ENCODE measurements at regions not wholly inside any gene's neighbourhood (a gene's known extent, or its start where the extent isn't known, plus 50 kb on each side); places are given as distances from the start of the nearest gene placed in this dataset.

DNA sequence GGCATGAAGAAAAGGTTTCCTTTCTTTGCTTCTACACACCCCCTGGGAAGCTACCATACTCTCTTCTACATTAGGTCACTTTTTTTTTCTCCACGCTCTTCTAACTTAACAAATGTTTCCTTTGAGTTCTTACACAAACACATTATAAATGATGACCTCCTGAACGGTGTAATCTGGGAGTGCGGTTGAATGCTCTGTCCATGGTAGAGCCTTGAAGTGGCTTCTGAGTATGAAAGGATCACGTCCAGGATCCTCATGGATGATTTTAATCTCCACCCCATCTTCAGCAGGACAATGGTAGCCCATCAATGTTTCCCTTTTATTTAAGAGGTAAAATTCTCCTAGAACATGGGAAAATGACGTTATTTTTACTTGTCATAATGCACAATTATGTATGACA is 587.3 kb downstream of the SEMA5A start:
- CTCF ChIA-PET (ENCODE audit: low intra/inter-chr PET ratio, low total read pairs) = no interaction called here
- Histone ChIP-seq H3K4me3 (replicated peaks in 1 of 3; ENCODE audit: insufficient read depth in 1 of 3, low read depth in 2 of 3, low read length in 3 of 3) (no peak overlapping the region), H3K36me3 (replicated peaks in 1 of 2; ENCODE audit: control insufficient read depth in 1 of 2, insufficient read depth in 2 of 2, low read length in 2 of 2) (no peaks in the 10 kb centered on the region), H2AFZ (ENCODE audit: low read length) (no peak overlapping the region), H4K20me1 (ENCODE audit: insufficient read depth, low read length) (no peaks in the 10 kb centered on the region), H3K4me1 (ENCODE audit: insufficient read depth, low read length) (no peaks in the 10 kb centered on the region), H3K4me2 (ENCODE audit: low read depth, low read length) (no peak overlapping the region), H3K27ac (ENCODE audit: extremely low read length, insufficient read depth, low read length) (no peak overlapping the region), H3K9ac (ENCODE audit: insufficient read depth, low read depth, low read length) (no peak overlapping the region), H3K79me2 (ENCODE audit: insufficient read depth, low read length) (no peaks in the 10 kb centered on the region), H3K9me3 (ENCODE audit: low read length) (peaks cover 86% of the 10 kb centered on the region), H3K27me3 (ENCODE audit: control insufficient read depth in 1 of 2, insufficient read depth in 2 of 2, low read length in 2 of 2) (no peaks in the 10 kb centered on the region)
- WGBS (ENCODE audit: low lambda C conversion rate) = 3% methylated on average over 5 of the region's 5 CpGs
- BruUV-seq (replicated peaks) = no TSS peak
- POLR2A ChIA-PET = no interaction called here
- FAIRE-seq (no peak), ATAC-seq (no peak), DNase-seq (ENCODE audit: low spot score) (no peak)
- intact Hi-C loops (cut with micrococcal nuclease; ENCODE audit: unreplicated experiment) = no loop called here
- in situ Hi-C loops (cut with HindIII; ENCODE audit: extremely low pct_ligation_motif_present, low pct_unique_long_range_greater_than_20kb) = no loop called here
- TF ChIP-seq NRL (CRISPR knock-in tag; IDR thresholded peaks at IDR 0.05; ENCODE audit: borderline replicate concordance) = no peak
- no peak for TF ChIP-seq FOSL1 (CRISPR knock-in tag; IDR thresholded peaks at IDR 0.05; ENCODE audit: borderline replicate concordance)
- no peak for TF ChIP-seq PCBP1 (IDR thresholded peaks at IDR 0.05; ENCODE audit: borderline replicate concordance, low read depth, low read length)
- TF ChIP-seq, protein P1, sequence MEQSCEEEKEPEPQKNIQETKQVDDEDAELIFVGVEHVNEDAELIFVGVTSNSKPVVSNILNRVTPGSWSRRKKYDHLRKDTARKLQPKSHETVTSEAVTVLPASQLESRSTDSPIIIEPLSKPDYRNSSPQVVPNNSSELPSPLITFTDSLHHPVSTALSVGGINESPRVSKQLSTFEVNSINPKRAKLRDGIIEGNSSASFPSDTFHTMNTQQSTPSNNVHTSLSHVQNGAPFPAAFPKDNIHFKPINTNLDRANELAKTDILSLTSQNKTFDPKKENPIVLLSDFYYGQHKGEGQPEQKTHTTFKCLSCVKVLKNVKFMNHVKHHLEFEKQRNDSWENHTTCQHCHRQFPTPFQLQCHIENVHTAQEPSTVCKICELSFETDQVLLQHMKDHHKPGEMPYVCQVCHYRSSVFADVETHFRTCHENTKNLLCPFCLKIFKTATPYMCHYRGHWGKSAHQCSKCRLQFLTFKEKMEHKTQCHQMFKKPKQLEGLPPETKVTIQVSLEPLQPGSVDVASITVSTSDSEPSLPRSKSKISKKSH (CRISPR knock-in tag; IDR thresholded peaks at IDR 0.05; ENCODE audit: borderline replicate concordance) = no peak
- no peak for TF ChIP-seq ETV5 (CRISPR knock-in tag; IDR thresholded peaks at IDR 0.05; ENCODE audit: borderline replicate concordance)
- no peak for TF ChIP-seq ZNF333 (CRISPR knock-in tag; IDR thresholded peaks at IDR 0.05; ENCODE audit: borderline replicate concordance)
- TF ChIP-seq PRDM15 (CRISPR knock-in tag; IDR thresholded peaks at IDR 0.05) = no peak
- TF ChIP-seq ZSCAN21 (CRISPR knock-in tag; IDR thresholded peaks at IDR 0.05; ENCODE audit: borderline replicate concordance) = no peak
- TF ChIP-seq, protein P2, sequence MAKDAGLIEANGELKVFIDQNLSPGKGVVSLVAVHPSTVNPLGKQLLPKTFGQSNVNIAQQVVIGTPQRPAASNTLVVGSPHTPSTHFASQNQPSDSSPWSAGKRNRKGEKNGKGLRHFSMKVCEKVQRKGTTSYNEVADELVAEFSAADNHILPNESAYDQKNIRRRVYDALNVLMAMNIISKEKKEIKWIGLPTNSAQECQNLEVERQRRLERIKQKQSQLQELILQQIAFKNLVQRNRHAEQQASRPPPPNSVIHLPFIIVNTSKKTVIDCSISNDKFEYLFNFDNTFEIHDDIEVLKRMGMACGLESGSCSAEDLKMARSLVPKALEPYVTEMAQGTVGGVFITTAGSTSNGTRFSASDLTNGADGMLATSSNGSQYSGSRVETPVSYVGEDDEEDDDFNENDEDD (CRISPR knock-in tag; IDR thresholded peaks at IDR 0.05; ENCODE audit: borderline replicate concordance) = no peak
- TF ChIP-seq CCDC6 (CRISPR knock-in tag; IDR thresholded peaks at IDR 0.05) = no peak
- TF ChIP-seq ZNF543 (CRISPR knock-in tag; IDR thresholded peaks at IDR 0.05) = no peak
- TF ChIP-seq ZBTB25 (CRISPR knock-in tag; IDR thresholded peaks at IDR 0.05) = no peak
- TF ChIP-seq KDM1A (CRISPR knock-in tag; IDR thresholded peaks at IDR 0.05) = no peak
- no peak for TF ChIP-seq ZSCAN12 (CRISPR knock-in tag; IDR thresholded peaks at IDR 0.05)
- no peak for TF ChIP-seq ZNF18 (CRISPR knock-in tag; IDR thresholded peaks at IDR 0.05; ENCODE audit: insufficient replicate concordance)
- TF ChIP-seq ZNF292 (CRISPR knock-in tag; IDR thresholded peaks at IDR 0.05; ENCODE audit: borderline replicate concordance, low read depth) = no peak
- TF ChIP-seq ZMYM3 (CRISPR knock-in tag; IDR thresholded peaks at IDR 0.05) = no peak
